Islet of Langerhans (tissue), 1 donor: ENCODE measurements at regions not wholly inside any gene's neighbourhood (a gene's known extent, or its start where the extent isn't known, plus 50 kb on each side); places are given as distances from the start of the nearest gene placed in this dataset.

Experiments
- FAIRE-seq: peaks from one replicate; lab custom pipeline; 2011; peaks lifted over from hg19 to GRCh38; lab: Jason Lieb, UNC

DNA sequence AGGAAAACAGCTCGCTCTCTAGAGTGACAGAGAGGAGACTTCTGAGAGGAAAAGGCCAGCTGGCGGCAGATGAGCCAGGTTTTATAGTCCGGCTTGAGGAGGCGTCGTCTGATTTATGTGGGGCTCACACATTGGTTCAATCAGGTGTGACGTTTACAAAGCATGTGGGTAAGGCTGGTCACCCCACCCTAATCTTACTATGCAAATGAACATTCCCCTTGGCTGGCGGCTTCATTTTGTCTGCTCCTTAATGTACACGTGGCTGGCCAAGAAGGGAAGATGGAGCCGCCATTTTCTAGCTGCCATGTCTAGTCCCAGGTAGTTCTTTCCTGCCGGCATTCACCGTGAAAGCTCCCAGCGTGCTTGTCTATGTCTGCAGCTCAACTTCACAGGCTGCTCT is 299.1 kb upstream of the SPRED2 start:
- FAIRE-seq = no peak

DNA sequence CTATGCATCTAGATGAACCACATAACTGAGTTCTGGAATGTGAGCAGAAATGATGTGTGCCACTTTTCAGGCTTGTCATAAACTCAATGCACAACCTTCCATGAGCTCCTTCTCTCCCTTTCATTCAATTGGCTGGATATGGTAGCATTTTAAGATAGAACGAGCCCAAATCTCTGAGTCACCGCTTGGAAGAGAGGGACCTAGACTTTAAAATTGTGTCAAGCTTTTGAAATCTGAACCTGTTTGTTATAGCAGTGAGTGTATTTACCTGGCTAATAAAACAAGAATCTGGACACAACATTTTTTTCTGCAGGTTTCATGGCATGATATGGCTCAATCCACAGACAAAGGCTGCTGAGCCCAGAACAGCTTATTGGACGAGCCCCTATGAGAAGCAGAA is 297.8 kb upstream of the SPRED2 start:
- no peak for FAIRE-seq

DNA sequence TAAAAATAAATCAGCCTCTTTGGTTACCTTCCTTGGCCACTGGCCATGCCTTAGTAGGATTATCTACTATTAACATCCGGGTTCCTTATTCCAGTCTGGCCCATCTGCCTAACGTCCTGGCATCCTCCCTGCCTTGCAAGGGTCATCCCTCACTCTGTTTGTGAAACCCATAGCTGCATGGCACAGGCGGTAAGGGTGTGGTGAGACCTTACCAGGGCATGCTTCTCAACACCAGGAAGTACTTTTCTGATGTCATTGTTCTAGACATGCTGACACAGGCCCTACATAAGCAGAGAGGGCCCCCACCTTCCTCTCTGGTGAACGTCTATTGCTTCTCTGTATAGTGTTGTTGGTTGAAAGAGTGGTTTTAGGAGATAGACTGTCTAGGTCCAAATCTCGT is 296.8 kb upstream of the SPRED2 start:
- no peak for FAIRE-seq

DNA sequence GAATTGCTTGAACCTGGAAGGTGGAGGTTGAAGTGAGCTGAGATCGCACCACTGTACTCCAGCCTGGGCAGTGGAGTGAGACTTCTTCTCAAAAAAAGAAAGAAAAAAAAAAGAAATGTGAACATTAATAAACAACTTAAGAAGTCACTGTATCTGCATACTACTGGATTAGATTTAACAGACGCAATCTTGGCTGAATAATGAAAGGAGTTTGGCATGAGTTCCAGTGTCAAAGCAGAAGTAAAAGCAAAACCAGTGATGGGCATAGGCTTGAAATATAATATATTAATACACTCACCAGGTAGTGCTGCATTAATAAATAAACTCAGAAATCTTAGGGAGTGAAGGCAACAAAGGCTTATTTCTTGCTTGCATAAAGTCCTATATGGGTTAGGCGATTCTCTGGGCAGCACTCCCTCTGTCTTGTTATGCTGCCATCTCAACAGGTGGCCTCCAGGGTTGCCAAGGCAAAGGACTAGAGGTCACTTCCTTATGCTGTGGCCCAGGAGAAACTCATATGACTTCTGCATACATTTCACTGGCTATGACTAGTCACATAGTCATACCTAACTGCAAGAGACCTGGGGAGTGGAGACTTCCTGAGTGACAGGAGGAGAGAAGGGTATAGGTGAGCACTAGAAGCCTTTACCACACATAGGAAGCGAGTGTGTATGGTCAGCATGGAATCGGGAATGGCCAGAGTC is 296.2 kb upstream of the SPRED2 start:
- FAIRE-seq = no peak

DNA sequence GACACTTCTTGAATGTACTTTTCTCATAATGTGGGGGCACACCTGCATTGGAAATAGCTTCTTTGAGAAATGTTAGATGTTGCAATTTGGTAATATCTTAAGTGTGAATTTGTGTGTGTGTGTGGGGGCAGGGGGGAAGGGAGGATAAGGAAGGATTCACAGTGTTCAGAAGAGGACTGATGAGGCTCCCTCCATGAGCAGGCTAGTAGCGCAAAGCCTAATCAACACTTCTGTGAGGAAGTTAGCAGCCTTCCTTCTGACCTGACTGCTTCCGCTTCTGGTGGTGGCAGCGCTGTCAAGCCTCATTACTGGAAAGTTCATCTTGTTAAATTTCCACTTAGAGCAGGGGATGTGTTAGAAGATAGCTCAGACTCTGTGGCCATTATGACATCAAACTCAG is 295.4 kb upstream of the SPRED2 start:
- no peak for FAIRE-seq

DNA sequence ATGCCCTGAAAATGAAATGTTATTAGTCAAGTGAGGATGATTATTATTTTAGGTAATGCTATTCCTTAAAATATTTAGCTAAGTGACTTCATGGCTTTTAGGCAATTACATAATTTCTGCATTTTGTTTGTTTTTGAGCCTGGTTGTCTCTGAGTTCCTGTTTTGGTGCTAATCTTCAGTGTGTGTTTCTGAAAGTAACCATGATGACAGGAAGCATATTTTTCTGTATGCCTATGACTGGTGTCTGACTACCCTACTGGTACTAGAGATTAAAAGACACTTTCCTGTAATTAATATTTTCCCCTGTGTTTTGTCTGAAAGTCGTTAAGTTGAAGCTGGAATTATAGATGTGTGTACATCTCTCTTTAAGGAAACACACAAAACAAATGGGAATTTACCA is 295.0 kb upstream of the SPRED2 start:
- no peak for FAIRE-seq

DNA sequence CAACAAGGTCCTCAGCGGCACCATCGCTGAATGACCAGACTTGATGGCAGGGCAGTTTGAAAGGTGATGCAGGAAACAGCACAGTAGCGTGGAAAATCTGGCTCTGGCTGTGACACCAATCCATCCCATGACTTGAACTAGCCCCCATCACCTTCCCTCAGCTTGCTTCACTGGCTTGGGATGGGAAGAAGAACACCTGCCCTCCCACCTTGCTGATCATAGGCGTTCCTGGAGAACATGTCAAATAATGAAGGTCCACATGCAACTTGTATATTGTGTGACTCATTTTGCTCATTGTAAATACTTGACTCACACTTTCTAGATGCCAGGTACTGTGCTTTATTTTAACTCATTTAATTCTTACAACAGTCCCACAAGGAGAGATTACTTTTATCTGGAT is 292.4 kb upstream of the SPRED2 start:
- no peak for FAIRE-seq

DNA sequence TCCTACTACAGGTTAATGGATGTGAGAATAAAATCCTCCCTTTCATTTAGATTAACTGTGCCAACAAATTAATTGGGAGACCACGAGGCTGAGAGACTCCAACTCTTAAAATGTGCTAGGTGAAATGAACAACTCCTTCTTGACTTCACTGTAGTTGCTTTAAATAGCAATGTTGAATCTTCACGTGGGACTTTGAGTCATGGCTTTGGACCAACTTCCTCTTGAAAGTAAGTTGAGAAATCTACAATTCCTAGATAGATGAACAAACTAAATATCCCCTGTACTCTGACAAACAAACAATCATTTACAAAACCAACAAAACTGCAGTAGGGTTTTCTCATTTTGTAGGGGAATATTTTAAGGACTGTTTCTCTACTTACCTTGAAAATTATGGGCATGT is 291.9 kb upstream of the SPRED2 start:
- FAIRE-seq = no peak

DNA sequence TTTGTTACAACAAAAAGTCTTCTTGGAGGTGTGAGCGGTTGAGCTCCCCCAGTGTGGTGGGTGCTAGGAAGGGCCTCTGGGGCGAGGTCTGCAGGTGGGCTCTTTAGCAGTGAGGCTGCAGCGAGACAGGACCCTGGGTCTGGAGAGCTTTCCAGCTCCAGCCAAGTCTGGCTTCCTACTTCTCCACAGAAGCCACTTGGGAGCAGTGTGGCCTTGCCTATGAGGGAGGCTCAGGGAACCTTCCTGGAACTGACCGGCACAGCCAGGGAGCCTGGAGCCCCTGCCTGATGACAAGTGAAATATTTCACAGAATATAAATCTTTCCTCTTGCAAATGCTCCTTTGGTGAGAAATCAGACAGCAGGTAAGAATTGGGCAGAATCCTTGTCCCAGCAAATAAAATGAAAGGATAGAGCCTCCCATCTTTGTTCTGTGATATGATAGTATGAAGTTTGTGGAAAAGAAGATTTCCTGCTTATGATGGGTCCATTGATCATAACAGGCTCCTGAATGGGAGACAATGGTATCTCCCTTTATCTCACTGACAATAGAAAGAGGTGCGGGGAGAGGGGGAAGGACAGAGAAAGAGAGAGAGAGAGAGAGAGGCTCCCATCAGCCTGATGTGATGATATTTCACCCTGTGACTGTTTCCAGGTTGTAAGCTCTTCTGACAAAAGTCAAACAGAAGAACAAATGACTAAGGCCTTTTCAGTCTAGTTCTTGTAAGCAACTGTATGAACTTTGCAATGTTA is 289.8 kb upstream of the SPRED2 start:
- FAIRE-seq = no peak

DNA sequence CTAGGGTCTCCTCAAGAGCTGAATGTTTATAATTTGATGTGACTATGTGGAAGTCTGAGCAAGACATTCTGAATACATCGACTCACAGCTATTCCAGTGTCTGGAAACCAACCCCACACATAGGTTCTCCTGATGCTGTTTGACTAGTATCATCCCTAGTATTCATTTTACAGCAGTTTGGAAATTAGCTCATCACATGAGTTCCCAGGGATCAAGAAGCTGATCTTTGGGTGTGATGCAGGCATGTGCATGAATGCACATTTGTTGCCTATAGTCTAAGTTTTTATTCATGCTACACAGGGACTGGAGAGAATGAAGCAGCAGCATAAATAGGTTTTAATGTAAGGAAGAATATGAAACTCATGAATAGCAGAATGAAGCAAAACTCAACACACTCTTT is 284.3 kb upstream of the SPRED2 start:
- FAIRE-seq = no peak

DNA sequence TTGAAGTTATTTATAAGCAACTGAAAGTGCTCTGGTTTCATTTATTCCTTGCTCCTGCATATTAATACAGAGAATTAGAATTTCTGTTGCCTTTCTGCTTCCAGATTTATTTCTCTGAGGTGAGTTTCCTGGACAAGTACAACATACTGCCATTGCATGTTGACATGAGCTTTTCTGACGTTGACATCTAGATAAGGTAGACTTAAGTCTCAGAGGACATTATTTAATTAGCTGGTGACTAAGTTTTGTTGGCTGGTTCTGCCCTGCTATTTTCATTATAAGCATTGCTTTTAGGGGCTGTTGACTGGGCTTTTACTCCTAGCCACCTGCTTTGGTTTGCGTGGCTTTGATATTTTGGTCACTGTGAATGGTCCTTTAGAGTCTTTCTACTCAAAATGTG is 282.9 kb upstream of the SPRED2 start:
- FAIRE-seq = no peak

DNA sequence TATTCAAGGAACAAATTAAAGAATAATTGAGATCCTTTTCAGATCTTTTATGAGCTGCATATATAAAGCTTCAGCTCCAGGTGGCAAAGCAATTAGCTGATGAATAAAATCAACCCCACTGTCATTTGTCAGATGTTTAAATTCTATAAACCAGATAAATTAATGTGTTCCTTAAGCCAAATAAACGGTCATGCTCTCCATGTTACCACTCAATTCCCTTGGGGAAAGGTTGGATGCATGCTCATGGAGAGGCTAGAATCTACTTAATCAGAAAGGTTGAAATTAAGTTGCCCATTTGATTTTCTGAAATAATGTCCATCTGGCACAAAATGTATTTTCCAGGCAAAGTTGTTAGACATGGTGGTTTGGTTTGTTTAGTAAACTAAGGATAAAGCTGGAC is 282.5 kb upstream of the SPRED2 start:
- no peak for FAIRE-seq

DNA sequence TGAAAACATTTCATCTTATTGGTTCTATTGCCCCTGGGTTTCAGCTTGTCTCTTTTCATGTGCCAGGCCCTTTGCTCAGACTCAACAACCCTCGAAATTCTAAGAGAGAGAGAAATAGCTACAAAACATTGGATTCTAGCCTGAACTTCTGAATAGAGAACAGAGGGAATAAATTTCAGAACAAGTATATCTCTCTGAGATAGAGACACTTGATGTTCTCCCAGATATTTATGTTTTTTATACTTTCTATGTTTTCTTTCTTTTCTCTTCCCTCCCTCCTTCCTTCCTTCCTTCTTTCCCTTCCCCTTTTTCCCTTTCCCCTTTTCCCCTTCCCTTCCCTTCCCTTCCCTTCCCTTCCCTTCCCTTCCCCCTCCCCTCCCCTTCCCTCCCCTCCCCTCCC is 279.5 kb upstream of the SPRED2 start:
- no peak for FAIRE-seq

DNA sequence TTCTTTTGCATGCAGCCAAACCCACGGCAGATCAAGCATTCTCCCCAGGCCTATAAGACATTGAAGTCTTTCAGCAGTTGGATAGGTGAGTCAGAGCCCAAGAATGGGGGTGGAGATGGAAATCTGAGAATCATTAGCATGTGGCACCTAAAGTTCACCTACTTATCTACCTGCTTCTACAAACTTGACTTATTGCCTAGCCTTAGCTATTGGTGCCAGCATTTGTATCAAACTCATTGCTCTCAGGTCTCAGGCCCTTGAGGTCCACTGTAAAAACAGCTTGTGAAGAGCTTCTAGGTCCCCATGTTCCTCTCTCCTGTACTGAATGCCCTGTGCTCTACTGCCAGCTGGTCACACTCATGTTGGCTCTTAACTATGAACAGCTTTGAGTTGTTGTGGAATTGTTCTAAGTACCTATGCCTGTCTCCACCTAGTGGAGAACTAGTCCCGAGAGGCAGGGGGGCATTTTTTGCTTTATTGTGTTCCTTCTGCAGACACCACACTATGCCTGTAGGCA is 278.4 kb upstream of the SPRED2 start:
- FAIRE-seq = no peak

DNA sequence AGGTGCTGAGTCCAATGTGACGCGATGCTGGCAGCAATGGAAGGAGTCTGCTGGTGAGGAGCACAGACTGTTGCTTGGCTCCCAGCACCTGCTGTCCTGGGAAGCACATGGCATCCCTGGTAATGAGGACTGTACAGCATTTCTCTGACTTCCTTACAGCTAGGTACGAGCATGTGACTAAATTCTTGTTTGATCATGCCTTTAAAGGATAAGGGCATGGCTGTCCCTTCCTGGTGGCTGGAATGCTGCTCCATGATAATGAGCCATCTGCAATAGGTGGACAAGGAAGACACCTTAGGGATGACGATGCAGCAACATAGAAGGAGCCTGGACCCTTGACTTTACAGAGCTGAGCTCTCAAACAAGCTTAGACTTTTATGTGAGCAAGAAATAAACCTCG is 278.0 kb upstream of the SPRED2 start:
- no peak for FAIRE-seq

DNA sequence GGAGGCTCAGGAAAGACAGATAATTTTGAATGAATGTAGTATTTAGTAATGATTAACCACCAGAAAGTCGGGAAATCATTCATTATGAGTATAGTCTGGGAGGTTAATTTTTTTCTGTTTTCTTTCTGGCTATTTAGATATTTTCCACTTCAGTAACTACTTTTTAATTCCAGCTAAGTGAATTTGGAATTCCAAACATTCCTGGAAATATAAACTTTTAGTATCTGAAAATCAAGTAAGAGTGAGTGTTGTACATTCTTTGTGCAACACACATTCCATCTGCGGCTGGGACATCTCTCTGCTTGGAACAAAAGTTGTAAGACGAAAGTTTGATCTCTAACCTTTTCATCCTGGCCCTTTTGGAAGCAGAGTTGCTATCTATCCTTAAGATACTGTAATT is 275.7 kb upstream of the SPRED2 start:
- FAIRE-seq = no peak

DNA sequence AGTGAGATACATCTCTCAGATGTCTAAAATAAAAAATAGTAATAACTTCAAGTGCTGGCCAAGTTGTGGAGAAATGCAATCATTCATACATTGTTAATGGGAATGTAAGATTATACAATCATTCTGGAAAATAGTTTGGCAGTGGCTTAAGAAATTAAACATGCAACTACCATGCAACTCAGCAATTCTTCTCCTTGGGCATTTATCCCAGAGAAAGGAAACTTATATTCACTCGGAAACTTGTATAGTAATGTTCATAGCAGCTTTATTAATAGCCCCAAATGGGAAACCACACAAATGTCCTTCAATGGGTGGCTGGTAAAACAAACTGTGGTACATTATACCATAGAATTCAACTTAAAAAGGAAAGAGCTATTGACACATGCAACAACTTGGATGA is 274.0 kb upstream of the SPRED2 start:
- FAIRE-seq = no peak

DNA sequence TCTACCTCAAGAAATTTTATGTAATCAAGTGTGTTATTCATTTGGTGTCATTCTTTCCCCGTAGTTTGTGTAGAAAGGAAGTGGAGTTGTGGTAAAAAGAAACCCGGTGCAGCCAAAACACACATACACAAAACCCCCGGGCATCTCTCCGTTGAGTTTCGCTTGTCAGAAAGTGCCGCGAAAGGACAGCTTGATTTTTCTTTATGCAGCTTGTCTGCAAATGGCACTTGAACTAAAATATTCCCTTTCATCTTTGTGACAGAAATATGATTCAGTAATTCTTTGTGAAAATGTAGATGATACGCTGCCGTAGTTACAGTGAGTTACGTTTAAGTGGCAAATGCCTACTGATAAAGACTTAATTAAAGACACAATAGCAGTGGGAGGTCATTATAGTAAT is 268.8 kb upstream of the SPRED2 start:
- FAIRE-seq = no peak

DNA sequence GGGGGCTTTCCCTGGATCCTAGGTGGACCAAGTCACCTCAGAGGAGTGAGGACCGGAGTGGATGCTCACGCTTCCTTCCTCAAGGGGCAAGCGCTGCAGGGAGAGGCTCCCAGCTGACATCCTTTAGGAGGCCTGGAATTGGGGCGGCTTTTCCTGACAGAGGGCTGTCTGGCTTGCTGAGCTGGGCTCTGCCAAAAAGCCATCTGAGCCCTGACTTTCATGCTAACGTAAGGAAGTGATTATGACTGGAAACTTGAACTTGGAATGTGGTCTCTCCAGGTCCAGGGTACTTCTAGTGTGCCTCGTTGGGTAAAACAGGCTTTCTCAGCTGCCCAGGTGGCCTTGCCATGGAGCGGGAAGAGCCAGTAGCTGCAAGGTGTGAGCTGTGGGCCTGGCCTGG is 268.3 kb upstream of the SPRED2 start:
- no peak for FAIRE-seq

DNA sequence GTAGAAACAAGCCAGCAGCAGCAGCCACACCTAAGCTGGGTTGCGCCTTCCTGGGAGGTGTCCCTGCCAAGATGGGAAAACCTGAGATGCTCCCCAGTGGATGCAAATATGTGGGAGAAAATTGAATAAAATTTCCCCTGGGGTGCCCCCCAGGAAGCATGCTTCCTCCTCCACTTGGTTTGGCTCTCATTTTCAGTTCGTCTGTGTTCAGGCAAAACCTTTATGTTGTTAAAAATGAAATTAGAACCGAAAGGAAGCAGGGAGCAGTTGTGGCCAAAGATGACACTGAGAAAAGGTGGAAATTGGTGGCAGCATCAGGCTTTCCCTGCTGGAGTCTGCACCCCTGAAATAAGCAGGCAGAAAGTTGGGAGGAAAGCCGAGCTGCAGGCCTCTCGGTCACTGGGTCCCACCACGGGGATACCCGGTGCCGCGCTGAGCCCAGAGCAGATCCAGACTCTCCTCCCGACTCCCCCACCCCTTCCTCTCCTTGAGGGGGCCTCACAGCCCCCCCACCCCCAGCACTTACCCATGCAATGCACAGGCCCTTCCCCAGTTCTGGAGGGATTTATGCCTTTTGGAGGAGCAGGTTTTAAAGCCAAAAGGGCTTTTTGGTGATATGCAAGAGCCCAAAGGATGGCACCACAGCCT is 267.7 kb upstream of the SPRED2 start:
- no peak for FAIRE-seq

DNA sequence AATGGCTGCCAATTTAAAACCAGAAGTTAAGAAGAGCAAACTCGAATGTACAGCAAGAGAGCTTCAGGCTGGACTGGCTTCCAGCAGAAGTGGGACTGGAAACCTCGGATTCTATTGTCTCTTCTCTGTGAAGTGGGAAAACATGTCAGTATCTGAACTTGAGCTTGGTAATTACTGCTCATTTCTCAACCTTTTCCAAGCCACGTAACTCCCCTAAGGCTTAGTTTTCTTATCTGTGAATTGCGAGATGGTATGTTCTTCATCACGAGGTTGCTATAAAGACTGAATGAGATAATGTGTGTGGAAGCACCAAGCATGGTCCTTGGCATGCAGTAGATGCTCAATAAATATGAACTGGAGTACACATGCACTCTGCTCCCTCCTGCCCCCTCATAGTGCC is 259.4 kb upstream of the SPRED2 start:
- no peak for FAIRE-seq

DNA sequence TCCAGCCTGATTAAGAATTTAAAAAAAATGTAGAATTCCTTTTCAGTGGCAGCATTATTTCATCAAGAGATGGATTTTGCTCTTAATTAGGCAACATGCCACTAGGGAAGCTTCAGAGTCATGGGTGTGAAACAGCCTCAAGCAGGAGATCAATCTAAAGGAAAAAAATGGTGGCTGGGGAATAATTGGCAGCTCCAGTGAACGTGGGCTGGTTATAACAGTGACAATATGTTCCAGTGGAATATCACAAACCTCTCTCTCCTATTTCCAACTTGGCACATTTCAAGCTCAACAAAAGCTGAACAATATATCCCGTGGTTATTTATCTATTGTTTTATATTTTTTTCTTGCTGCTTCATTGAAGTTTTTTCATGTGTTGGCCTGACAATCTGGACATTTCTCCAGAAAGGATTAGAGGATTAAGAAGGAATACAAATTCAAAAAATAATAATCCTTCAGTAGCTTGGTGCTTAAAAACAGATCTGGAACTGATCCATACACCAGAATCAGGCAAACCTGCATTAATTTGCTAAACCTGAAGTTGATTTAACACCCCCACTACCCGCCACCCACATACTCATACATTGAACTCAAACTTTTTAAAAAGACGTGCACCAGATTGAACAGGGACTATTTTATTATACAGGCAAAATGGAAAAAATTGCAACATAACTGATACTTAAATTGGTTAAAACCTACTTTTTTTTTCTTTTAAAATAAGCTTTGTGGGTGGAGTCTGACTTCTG is 255.9 kb upstream of the SPRED2 start:
- FAIRE-seq = no peak

DNA sequence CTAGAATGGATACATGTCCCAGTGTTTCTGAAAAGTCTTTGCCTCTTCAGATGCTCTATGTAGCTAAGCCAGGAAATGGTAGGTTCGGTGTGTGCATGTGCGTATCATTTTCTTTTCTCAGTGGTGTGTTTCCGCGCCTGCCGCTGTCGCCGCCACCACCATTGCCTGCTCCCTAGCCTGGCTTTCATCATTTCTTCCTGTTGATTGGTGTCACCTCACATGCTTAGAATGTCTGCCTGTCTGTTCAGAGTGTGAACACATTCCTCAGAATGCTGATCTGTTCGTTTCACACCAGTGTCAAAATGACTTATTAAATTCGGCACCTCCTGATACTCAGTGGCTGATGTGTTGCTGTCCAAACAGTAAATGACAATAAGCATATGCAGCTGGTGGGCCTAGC is 255.2 kb upstream of the SPRED2 start:
- FAIRE-seq = no peak
